WTC11 (cell line): ENCODE measurements at regions not wholly inside any gene's neighbourhood (a gene's known extent, or its start where the extent isn't known, plus 50 kb on each side); places are given as distances from the start of the nearest gene placed in this dataset.

Source experiments
- ATAC-seq: fragments of 200-7000 bp; cut with Tn5 transposase; 2 replicates; pipeline ENCODE4 v1.10.0; 2021; ENCODE audit warnings: mild to moderate bottlenecking, moderate library complexity
- CTCF ChIA-PET: fragments of 300-600 bp; sonication (Branson Sonifier 250); formaldehyde crosslinking; loops from one replicate; lab custom pipeline; 2021; ENCODE audit warnings: antibody characterized with exemption; lab: Charles Lee
- POLR2A ChIA-PET: fragments of 350-600 bp; sonication (Branson Sonifier 250); formaldehyde crosslinking; loops from one replicate; lab custom pipeline; 2021; ENCODE audit warnings: antibody characterized with exemption; lab: Charles Lee
- DNase-seq: peaks from one replicate; pipeline ENCODE4 v3.0.0; 2021; ENCODE audit warnings: low spot score
- H3K27ac Mint-ChIP-seq: 2 replicates; pipeline ENCODE4 v1.8.0; 2021; ENCODE audit warnings: mixed read lengths
- H3K27me3 Mint-ChIP-seq: 2 replicates; pipeline ENCODE4 v1.8.0; 2021; ENCODE audit warnings: low read depth, mild to moderate bottlenecking, moderate library complexity, mixed read lengths
- H3K36me3 Mint-ChIP-seq: 2 replicates; pipeline ENCODE4 v1.8.0; 2021; ENCODE audit warnings: mixed read lengths
- H3K4me1 Mint-ChIP-seq: 2 replicates; pipeline ENCODE4 v1.8.0; 2022; ENCODE audit warnings: mixed read lengths
- H3K4me3 Mint-ChIP-seq: 2 replicates; pipeline ENCODE4 v1.8.0; 2021; ENCODE audit warnings: mild to moderate bottlenecking, moderate library complexity, mixed read lengths
- H3K9me3 Mint-ChIP-seq: 2 replicates; pipeline ENCODE4 v1.8.0; 2021; ENCODE audit warnings: mixed read lengths
- ATF1 ChIP-seq: sonication (generic); formaldehyde crosslinking; IDR thresholded peaks from 2 replicates; pipeline ENCODE4 v1.8.1; 2023; ENCODE audit warnings: mild to moderate bottlenecking, moderate library complexity, missing genetic modification reagents
- ELF4 ChIP-seq: sonication (generic); formaldehyde crosslinking; IDR thresholded peaks from 2 replicates; pipeline ENCODE4 v1.8.1; 2022; ENCODE audit warnings: low read depth, mild to moderate bottlenecking, moderate library complexity, missing genetic modification reagents
- IRF2 ChIP-seq: sonication (generic); formaldehyde crosslinking; IDR thresholded peaks from 2 replicates; pipeline ENCODE4 v1.8.0; 2022; ENCODE audit warnings: low read depth, missing genetic modification reagents, borderline replicate concordance
- JAZF1 ChIP-seq: fragments of 250-450 bp; sonication (Bioruptor Pico); IDR thresholded peaks from 2 replicates; pipeline ENCODE4 v1.9.0; 2021; ENCODE audit warnings: moderate library complexity, mild to moderate bottlenecking, inconsistent platforms
- KAT7 ChIP-seq: sonication (generic); formaldehyde crosslinking; IDR thresholded peaks from 2 replicates; pipeline ENCODE4 v1.8.1; 2023; ENCODE audit warnings: missing genetic modification reagents, mild to moderate bottlenecking, borderline replicate concordance
- NFATC4 ChIP-seq: fragments of 250-450 bp; sonication (Bioruptor Pico); IDR thresholded peaks from 2 replicates; pipeline ENCODE4 v1.9.0; 2021; ENCODE audit warnings: mild to moderate bottlenecking
- NFYB ChIP-seq: sonication (generic); formaldehyde crosslinking; conservative IDR thresholded peaks from 2 replicates; pipeline ENCODE4 v1.8.0; 2022; ENCODE audit warnings: low read depth, missing genetic modification reagents
- NR2C2 ChIP-seq: sonication (generic); formaldehyde crosslinking; IDR thresholded peaks from 2 replicates; pipeline ENCODE4 v1.8.0; 2022; ENCODE audit warnings: mild to moderate bottlenecking, missing genetic modification reagents
- RELA ChIP-seq: sonication (generic); formaldehyde crosslinking; IDR thresholded peaks from 2 replicates; pipeline ENCODE4 v1.8.1; 2022; ENCODE audit warnings: missing genetic modification reagents, mild to moderate bottlenecking, borderline replicate concordance
- RORB ChIP-seq: fragments of 250-450 bp; sonication (Bioruptor Pico); IDR thresholded peaks from 2 replicates; pipeline ENCODE4 v1.9.0; 2021; ENCODE audit warnings: mild to moderate bottlenecking
- SOX15 ChIP-seq: fragments of 250-450 bp; sonication (Bioruptor Pico); IDR thresholded peaks from 2 replicates; pipeline ENCODE4 v1.9.0; 2021; ENCODE audit warnings: mild to moderate bottlenecking
- ZNF263 ChIP-seq: sonication (generic); formaldehyde crosslinking; IDR thresholded peaks from 2 replicates; pipeline ENCODE4 v1.8.1; 2022; ENCODE audit warnings: low read depth, mild to moderate bottlenecking, moderate library complexity, missing genetic modification reagents
- ZNF423 ChIP-seq: fragments of 250-450 bp; sonication (Bioruptor Pico); IDR thresholded peaks from 2 replicates; pipeline ENCODE4 v2.1.2; 2022; ENCODE audit warnings: mild to moderate bottlenecking, moderate library complexity
- ZNF671 ChIP-seq: fragments of 250-450 bp; sonication (Bioruptor Pico); IDR thresholded peaks from 2 replicates; pipeline ENCODE4 v1.8.0; 2021; ENCODE audit warnings: mild to moderate bottlenecking
- TF ChIP-seq, protein P1 (sequence below): fragments of 250-450 bp; sonication (Bioruptor Pico); IDR thresholded peaks from 2 replicates; pipeline ENCODE4 v1.9.0; 2021; ENCODE audit warnings: moderate library complexity, mild to moderate bottlenecking, inconsistent platforms, borderline replicate concordance
- TF ChIP-seq, protein P2 (sequence below): sonication (generic); formaldehyde crosslinking; IDR thresholded peaks from 2 replicates; pipeline ENCODE4 v1.8.0; 2023; ENCODE audit warnings: missing genetic modification reagents, mild to moderate bottlenecking, borderline replicate concordance
- TF ChIP-seq, protein P3 (sequence below): sonication (generic); formaldehyde crosslinking; IDR thresholded peaks from 2 replicates; pipeline ENCODE4 v1.8.0; 2023; ENCODE audit warnings: missing genetic modification reagents
- TF ChIP-seq, protein P4 (sequence below): sonication (generic); formaldehyde crosslinking; IDR thresholded peaks from 2 replicates; pipeline ENCODE4 v1.8.1; 2023; ENCODE audit warnings: mild to moderate bottlenecking, missing genetic modification reagents, borderline replicate concordance
- TF ChIP-seq, protein P5 (sequence below): sonication (generic); formaldehyde crosslinking; IDR thresholded peaks from 2 replicates; pipeline ENCODE4 v1.8.1; 2022; ENCODE audit warnings: low read depth, missing genetic modification reagents, borderline replicate concordance

DNA sequence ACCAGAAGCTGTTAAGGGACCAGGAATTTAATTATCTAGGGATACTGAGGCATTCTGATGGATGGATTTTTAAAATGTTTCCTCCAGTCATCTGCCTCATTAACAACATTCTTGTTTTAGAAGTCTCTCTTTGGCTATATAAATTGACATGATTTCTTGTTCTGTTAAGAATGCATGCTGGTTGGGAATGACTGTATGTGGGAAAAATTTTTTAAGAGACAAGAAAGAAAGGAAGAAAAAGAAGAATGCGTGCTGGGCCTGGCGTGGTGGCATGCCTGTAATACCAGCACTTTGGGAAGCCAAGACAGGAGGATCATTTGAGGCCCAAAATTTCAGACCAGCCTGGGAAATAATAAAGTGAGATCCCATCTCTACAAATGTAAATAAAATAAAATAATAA lies 203.6 kb downstream of the GJA1 start:
- POLR2A ChIA-PET: no interaction called here
- H3K9me3 Mint-ChIP-seq: peaks cover 73% of the 10 kb centered on the region

DNA sequence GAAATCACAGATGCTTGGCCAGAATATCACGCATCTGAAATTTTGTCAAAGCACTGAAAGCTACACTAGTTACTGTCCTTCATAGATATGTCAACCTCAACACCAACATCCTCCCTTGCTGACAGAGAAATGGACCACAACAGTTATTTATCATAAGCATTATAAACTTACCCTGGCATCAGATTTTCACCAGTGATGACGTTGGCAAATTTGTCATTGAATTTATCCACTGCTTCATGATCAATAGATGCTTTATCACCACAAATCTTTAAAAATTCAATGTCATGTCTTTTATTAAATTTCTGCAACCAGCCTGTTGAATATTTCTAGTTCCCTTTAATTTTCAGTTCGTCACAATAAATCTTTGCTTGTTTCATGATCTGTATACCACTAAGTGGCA lies 205.7 kb downstream of the GJA1 start:
- POLR2A ChIA-PET: no interaction called here
- peaks cover 56% of the 10 kb centered on the region for H3K9me3 Mint-ChIP-seq
- CTCF ChIA-PET: no interaction called here
- DNase-seq: no peak
- TF ChIP-seq, protein P1, sequence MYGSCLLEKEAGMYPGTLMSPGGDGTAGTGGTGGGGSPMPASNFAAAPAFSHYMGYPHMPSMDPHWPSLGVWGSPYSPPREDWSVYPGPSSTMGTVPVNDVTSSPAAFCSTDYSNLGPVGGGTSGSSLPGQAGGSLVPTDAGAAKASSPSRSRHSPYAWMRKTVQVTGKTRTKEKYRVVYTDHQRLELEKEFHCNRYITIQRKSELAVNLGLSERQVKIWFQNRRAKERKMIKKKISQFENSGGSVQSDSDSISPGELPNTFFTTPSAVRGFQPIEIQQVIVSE: no peak
- no peak for TF ChIP-seq SOX15 (CRISPR knock-in tag)
- no peak for TF ChIP-seq ZNF671 (CRISPR knock-in tag)
- no peak for TF ChIP-seq ELF4
- no peak for TF ChIP-seq JAZF1 (CRISPR knock-in tag)
- TF ChIP-seq, protein P2, sequence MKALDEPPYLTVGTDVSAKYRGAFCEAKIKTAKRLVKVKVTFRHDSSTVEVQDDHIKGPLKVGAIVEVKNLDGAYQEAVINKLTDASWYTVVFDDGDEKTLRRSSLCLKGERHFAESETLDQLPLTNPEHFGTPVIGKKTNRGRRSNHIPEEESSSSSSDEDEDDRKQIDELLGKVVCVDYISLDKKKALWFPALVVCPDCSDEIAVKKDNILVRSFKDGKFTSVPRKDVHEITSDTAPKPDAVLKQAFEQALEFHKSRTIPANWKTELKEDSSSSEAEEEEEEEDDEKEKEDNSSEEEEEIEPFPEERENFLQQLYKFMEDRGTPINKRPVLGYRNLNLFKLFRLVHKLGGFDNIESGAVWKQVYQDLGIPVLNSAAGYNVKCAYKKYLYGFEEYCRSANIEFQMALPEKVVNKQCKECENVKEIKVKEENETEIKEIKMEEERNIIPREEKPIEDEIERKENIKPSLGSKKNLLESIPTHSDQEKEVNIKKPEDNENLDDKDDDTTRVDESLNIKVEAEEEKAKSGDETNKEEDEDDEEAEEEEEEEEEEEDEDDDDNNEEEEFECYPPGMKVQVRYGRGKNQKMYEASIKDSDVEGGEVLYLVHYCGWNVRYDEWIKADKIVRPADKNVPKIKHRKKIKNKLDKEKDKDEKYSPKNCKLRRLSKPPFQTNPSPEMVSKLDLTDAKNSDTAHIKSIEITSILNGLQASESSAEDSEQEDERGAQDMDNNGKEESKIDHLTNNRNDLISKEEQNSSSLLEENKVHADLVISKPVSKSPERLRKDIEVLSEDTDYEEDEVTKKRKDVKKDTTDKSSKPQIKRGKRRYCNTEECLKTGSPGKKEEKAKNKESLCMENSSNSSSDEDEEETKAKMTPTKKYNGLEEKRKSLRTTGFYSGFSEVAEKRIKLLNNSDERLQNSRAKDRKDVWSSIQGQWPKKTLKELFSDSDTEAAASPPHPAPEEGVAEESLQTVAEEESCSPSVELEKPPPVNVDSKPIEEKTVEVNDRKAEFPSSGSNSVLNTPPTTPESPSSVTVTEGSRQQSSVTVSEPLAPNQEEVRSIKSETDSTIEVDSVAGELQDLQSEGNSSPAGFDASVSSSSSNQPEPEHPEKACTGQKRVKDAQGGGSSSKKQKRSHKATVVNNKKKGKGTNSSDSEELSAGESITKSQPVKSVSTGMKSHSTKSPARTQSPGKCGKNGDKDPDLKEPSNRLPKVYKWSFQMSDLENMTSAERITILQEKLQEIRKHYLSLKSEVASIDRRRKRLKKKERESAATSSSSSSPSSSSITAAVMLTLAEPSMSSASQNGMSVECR: no peak
- no peak for TF ChIP-seq NFATC4
- no peaks in the 10 kb centered on the region; the same call in 1 of the 2 replicates for H3K4me1 Mint-ChIP-seq
- peaks cover 47% of the 10 kb centered on the region for H3K36me3 Mint-ChIP-seq
- no peaks in the 10 kb centered on the region; the same call in 1 of the 2 replicates for H3K27me3 Mint-ChIP-seq
- ATAC-seq: no peak
- H3K4me3 Mint-ChIP-seq: no peak overlapping the region
- H3K27ac Mint-ChIP-seq: no peak overlapping the region

More for the DNA sequence above, 203.6 kb downstream of the GJA1 start:
- ATAC-seq (no peak), DNase-seq (no peak)
- CTCF ChIA-PET: no interaction called here
- Mint-ChIP-seq H3K4me3 (no peak overlapping the region), H3K4me1 (no peaks in the 10 kb centered on the region; the same call in 1 of the 2 replicates), H3K27ac (no peak overlapping the region), H3K36me3 (peaks cover 64% of the 10 kb centered on the region), H3K27me3 (peaks cover 2% of the 10 kb centered on the region; the same call in 1 of the 2 replicates)
- no peak for TF ChIP-seq RELA (CRISPR knock-in tag)
- no peak for TF ChIP-seq NR2C2
- no peak for TF ChIP-seq NFYB (CRISPR knock-in tag)
- no peak for TF ChIP-seq KAT7 (CRISPR knock-in tag)
- no peak for TF ChIP-seq RORB
- TF ChIP-seq, protein P3, sequence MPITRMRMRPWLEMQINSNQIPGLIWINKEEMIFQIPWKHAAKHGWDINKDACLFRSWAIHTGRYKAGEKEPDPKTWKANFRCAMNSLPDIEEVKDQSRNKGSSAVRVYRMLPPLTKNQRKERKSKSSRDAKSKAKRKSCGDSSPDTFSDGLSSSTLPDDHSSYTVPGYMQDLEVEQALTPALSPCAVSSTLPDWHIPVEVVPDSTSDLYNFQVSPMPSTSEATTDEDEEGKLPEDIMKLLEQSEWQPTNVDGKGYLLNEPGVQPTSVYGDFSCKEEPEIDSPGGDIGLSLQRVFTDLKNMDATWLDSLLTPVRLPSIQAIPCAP (CRISPR knock-in tag): no peak

DNA sequence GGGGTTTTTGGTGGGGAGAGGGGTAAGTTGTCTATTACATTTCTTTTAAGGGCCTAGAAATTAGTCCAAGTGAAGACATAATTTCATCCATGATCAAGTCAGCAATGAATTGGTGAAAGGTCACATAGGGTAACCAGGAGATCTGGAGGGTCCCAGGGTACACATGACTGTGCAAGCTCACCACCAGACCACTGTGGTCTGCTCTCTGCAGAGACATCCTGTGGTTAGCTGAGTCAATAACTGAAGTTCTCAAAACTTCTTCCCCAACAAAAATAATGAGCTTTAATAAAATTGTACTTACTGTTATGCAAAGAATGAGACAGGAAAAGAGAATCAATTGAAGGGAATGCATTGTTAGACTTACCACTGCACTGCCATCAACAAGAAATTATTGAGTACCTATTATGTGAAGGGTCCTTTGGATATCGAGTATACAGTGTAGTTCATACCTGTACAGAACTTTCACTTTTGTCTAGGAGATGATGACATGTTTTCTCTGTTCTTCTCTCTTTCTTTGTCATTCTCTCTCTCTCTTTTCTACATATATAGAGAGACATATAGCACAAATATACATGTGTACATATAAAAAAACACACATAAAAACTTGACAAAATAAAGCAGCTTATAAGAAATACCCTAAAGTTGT lies 209.8 kb downstream of the GJA1 start:
- POLR2A ChIA-PET: no interaction called here
- no peaks in the 10 kb centered on the region; the same call in 1 of the 2 replicates for H3K4me1 Mint-ChIP-seq
- H3K27ac Mint-ChIP-seq: no peak overlapping the region
- no peak overlapping the region for H3K4me3 Mint-ChIP-seq
- H3K27me3 Mint-ChIP-seq: no peaks in the 10 kb centered on the region; the same call in 1 of the 2 replicates
- peaks cover 25% of the 10 kb centered on the region for H3K36me3 Mint-ChIP-seq
- CTCF ChIA-PET: no interaction called here
- H3K9me3 Mint-ChIP-seq: peaks cover 29% of the 10 kb centered on the region
- DNase-seq (no peak), ATAC-seq (no peak)
- TF ChIP-seq ZNF263 (CRISPR knock-in tag) (no peak), ZNF423 (no peak), ZNF671 (CRISPR knock-in tag) (no peak), ATF1 (CRISPR knock-in tag) (no peak), IRF2 (no peak)
- TF ChIP-seq, protein P4, sequence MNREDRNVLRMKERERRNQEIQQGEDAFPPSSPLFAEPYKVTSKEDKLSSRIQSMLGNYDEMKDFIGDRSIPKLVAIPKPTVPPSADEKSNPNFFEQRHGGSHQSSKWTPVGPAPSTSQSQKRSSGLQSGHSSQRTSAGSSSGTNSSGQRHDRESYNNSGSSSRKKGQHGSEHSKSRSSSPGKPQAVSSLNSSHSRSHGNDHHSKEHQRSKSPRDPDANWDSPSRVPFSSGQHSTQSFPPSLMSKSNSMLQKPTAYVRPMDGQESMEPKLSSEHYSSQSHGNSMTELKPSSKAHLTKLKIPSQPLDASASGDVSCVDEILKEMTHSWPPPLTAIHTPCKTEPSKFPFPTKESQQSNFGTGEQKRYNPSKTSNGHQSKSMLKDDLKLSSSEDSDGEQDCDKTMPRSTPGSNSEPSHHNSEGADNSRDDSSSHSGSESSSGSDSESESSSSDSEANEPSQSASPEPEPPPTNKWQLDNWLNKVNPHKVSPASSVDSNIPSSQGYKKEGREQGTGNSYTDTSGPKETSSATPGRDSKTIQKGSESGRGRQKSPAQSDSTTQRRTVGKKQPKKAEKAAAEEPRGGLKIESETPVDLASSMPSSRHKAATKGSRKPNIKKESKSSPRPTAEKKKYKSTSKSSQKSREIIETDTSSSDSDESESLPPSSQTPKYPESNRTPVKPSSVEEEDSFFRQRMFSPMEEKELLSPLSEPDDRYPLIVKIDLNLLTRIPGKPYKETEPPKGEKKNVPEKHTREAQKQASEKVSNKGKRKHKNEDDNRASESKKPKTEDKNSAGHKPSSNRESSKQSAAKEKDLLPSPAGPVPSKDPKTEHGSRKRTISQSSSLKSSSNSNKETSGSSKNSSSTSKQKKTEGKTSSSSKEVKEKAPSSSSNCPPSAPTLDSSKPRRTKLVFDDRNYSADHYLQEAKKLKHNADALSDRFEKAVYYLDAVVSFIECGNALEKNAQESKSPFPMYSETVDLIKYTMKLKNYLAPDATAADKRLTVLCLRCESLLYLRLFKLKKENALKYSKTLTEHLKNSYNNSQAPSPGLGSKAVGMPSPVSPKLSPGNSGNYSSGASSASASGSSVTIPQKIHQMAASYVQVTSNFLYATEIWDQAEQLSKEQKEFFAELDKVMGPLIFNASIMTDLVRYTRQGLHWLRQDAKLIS (CRISPR knock-in tag): no peak
- TF ChIP-seq, protein P5, sequence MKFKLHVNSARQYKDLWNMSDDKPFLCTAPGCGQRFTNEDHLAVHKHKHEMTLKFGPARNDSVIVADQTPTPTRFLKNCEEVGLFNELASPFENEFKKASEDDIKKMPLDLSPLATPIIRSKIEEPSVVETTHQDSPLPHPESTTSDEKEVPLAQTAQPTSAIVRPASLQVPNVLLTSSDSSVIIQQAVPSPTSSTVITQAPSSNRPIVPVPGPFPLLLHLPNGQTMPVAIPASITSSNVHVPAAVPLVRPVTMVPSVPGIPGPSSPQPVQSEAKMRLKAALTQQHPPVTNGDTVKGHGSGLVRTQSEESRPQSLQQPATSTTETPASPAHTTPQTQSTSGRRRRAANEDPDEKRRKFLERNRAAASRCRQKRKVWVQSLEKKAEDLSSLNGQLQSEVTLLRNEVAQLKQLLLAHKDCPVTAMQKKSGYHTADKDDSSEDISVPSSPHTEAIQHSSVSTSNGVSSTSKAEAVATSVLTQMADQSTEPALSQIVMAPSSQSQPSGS (CRISPR knock-in tag): no peak
- TF ChIP-seq, protein P1: no peak
